Anterior cingulate cortex (tissue), 58 donors: ENCODE measurements at regions not wholly inside any gene's neighbourhood (a gene's known extent, or its start where the extent isn't known, plus 50 kb on each side); places are given as distances from the start of the nearest gene placed in this dataset.

Experiments used
- DNase-seq, 58 donors: peaks; one replicate each; lab custom pipeline; 2025; lab: John Stamatoyannopoulos, UW

DNA sequence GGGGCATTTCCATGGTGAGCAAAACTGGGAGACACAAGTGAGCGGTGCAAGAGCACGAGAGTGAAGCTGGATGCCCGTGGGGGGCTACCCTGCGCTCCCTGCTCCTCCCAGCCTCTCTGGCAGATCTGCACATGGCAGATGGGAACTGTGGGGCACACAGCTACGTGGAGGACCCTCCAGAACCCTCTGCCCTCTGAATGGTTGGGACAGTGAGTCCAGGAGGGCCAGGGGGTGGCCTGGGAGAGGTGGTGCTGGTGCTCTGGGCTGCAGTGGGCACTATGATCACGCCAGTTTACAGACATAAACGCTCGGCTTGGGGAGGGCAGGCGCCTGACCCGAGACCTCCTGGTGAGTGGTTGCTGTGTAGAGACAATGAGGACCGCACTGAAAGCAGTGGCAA is 205.9 kb downstream of the CTTN start:
- no peak for DNase-seq

DNA sequence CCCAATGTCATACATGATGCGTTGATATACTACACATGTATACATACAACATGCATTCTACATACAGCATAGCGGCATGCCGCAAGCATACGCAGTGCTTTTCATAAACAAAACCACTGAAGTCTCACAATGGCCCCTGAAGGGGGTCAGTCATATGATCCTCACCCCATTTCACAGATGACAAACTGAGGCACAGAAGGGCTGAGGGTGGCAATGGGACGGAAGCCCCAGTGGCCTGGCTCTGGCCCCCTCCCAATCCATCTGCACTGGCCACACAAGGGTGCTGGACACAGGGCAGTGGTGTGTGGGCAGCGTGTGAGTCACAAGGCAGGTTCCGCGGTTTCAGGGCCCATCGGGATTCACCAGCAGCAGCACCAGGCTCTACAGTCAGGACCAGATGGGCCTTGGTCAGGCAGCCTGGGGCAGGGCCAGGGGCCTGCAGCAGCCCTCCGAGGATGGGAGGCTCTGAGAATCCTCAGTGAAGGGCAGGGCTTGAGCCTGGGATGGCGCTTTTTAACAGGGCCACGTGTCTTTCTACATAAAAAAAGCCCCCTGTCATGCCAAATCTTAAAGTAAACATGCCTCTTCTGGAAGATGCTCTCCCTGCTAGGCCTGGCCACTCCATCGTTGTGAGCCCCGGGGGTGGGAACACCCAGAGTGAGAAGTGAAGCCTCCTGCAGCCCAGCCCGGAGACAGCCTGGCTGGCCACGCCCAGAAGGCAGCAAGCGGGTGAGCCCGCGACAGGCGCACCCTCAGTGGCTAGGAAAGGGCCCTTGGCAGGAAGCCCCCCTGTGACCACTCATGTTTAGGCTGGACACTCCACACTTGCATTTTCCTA is 206.5 kb downstream of the CTTN start:
- DNase-seq, result no peak

DNA sequence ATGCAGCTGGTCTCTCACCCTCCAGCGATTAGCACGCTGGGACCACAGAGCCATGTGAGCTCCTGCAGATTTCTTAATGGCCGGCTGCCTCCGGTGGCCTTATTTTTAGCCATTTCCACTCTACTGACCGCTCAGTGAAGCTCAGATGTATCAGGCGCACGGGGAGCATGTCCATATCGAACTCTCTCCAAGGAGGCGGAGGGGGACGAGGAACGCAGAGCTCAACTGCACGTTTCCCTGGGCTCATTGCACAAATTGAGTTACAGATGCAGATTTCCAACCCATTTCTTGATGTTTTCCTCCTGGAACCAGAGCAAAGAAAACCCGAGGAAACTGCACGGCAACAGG is 207.1 kb downstream of the CTTN start:
- DNase-seq, result no peak

DNA sequence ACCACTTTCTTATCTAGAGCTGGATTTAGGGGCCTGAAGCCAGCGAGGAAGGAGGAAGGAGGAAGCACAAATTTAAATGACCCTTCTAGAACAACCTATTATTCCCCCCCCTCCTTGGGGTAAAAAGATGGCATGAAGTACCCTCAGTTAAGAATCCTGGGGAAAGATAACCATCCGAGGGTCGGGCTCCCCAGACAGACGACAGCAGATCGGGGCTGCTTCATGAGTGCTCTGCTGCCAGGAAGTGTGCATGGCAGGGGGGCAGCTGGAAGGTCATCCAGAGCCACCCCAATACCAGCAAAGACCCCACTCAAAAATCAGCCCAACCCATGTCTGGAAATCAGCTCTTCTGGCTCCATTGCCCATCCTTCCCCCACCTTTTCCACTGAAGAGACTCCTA is 207.5 kb downstream of the CTTN start:
- DNase-seq, result no peak

DNA sequence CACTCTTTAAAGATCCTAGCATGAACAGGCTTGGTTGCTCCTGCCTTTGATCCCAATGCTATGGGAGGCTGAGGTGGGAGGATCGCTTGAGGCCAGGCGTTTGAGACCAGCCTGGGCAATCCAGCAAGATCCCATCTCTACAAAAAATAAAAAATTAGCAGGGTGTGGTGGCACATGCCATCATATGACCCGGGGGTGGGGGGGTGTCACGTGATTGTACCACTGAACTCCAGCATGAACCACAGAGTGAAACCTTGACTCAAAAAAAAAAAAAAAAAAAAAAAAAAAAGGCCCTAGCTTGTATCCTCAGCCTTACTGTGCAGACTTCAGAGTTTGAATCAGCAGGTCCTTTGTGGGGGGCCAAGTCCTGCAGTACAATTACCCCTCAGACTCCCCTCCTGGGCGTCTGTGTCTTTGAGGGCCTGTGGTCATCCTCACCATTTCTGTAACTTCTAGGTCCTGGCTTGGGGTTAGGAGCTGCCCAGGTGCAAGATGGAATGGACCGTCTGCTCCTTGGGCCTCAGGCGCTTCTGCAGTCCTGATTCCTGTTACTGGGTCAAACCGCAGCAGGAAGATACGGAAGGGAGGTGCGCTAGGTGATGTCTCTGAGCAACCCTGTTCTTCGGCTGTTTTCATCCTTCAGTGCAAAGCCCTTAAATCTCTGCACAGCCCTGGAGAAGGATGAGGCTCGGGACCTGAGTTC is 208.1 kb downstream of the CTTN start:
- no peak for DNase-seq

DNA sequence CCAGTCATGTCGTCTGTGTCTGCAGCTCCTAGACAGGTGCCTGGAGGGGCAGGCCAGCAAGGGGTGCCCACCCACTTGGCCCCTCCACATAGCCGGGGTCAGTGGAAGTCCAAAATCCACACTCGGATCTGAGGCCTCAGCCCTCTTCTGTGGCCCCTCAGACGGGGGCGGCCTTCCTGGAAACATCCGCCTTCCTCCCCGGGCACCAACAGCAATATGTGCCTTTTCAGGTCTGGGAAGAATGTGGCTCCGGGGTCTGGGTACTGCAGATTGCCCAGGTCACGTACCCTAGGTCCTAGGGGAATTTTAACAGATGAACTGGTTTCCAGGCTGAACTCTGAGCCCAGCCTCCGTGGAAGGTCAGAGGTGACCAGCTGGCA is 208.6 kb downstream of the CTTN start:
- no peak for DNase-seq

DNA sequence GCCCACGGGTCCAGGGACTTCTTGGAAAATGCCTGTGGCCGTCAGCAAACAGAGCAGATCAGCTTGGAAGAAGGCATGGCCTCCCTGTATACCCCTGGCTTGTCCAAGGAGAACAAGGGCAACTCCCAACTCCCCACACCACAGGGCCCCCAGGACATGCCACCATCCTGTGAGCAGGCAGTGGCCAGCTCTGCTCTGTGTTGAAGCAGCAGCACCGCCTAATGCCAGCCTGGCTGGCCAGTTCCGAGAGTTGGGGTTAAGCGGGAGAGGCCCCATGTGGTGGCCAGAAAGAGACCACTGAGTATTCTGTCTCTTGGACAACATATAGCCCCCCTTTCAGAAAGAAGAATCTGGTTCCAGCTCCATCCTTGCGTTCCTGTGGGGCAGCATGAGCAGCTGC is 209.2 kb downstream of the CTTN start:
- DNase-seq, result no peak

DNA sequence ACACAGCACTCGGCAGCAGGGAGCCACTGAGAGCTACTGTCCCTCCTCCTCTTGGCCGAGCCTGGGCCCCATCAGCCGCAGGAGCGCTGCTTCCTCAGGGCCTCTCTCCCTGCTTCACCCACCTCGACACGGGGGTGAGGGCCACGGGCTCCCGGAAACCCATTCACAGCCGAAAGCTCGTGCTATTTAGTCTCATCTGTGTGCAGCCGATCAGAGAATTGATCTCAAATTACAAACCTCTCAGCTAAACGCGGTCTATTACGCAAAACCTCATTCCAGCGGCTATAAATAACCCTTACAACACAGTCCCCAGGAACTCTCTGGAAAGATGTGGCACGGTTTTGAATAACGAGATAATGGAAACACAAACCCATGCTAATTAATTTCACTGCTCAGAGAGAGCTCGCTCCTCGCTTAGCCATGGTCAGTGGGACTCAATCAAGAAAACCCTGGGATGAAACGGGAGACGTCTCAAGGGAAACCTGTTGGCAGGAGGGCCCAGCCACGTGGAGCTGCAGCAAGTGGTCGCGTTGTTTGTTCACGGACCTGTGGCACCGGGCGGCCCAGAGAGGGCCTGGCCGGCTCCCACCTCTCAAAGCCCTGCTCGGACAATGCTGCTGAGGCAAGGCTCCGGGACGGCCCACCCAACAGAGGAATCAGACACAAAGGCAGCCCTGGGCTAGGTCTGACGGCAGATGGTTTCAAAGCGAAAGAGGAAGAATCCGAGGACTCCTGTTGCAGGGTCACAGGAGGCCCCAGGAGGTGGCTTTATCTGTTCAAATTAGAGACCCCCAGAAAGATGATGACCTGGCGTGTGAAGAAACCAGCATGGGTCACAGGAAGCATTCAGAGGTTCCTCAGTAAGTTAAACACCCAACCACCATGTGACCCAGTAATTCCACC is 210.5 kb downstream of the CTTN start:
- DNase-seq, result no peak

DNA sequence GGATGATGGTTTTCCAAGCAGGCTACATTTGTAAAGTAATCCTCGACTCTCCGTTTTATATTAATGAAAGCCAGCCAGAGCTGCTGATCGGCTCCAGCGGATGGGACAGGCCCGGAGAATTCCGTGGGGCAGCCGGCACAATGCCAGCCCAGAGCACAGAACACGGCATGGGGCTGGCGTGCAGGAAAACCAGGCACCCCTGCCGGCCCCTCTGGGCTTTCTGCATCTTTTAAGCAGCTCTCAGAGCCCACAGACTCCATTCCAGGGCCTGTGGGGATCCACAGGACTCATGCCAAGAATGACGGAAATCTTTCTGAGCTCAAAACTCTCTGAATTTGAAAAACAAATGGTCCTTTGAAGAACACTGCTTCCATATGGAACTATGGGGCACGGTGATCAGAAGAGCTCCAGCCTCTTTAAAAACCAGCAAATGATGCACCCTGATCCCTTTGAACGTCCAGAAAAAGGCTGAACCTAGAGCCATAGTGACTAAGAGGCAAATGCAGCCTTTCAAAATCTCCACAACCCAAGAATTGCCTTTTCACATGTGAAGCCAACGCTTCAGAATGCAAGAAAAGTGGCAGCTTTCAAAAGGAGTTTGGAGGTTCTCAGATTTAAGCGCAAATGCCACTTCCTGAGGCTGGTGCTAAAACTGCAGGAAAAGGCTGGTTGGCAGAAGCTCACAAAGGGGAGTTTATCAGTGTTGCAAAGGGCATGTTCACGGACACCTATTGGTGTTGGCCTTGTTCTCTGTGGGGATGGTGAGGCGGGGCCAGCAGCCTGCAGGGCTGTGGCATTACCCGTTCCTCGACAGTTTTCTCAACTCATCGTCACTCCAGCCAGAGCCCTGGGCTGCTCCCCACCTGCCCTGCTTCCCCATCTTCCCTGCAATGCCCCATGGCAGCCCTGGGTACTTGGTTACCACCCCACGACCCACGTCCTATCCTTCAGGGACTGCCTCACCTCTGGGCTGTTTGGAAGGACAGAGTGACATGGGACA is 212.5 kb downstream of the CTTN start:
- DNase-seq, result peak in 3 of 58 donors; percentile 20 to 24 (median 24)

DNA sequence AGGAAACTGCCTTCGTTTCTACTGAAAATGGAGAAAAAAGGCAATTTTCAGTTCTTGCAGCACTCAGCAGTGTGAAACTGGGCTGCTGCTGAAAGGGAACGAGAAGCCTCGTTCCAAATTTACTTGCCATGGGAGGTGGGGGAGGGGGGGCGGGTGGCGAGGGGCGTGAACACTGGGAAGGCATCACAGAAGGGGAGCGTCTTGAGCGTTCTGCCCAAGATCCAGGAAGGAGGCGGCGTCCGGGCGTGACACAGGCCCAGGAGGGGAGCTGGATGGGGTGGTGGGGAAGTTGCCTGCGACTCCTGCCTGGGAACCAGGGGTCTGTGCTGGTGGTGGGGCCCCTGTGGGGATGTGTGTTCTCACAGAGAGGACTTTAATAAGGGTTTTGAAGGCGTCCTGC is 213.5 kb downstream of the CTTN start:
- no peak for DNase-seq

DNA sequence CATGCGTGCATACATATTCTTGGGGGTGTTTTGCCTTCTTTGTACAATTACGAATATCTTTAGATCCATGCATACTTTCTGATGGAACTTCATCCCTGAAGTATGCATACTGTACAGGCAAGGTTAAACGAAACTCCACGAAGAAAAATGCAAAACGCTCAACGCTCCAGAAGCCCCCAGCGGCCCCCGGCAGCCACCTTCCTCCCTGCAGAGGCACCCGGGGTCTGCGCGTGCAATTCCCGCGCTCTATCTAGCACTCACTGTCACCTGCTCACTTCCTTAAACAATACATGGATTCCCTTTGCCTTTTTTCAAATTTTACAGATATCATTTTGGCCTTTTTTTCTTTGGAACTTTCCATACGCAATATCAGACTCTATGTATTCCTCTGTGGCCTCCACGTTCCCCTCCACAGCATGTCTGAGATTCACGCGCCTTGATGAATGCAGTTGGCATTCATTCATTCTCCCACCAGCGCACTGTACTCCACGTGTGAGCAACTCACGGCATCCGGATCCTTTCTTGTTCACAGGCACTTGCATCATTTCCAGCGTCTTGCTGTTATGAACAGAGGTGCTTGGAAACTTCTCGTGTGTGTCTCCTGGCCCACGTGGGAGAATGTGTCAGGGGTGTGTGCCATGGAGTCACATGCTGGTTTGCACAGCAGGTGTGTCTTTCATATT is 214.3 kb downstream of the CTTN start:
- no peak for DNase-seq

DNA sequence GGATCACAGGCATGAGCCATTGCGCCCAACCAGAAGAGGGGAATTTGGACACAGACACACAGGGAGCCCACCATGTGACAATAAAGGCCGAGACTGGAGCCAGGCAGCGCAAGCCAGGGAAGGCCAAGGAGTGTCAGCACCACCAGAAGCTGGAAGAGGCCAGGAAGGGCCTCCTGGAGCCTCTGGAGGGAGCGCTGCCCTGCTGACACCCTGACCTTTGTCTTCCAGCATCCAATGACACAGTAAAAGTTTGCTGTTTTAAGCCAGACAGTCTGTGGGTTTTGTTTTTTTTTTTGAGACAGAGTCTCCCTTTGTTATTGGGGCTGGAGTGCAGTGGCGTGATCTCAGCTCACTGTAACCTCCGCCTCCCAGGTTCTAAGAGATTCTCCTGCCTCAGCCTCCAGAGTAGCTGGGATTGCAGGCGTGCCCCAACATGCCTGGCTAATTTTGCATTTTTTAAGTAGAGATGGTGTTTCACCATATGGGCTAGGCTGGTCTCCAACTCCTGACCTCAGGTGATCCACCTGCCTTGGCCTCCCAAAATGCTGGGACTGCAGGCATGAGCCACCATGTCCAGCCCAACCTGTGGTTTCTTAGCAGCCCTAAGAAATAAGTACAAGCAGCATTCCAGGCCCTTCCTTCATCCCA is 215.8 kb downstream of the CTTN start:
- DNase-seq, result no peak

DNA sequence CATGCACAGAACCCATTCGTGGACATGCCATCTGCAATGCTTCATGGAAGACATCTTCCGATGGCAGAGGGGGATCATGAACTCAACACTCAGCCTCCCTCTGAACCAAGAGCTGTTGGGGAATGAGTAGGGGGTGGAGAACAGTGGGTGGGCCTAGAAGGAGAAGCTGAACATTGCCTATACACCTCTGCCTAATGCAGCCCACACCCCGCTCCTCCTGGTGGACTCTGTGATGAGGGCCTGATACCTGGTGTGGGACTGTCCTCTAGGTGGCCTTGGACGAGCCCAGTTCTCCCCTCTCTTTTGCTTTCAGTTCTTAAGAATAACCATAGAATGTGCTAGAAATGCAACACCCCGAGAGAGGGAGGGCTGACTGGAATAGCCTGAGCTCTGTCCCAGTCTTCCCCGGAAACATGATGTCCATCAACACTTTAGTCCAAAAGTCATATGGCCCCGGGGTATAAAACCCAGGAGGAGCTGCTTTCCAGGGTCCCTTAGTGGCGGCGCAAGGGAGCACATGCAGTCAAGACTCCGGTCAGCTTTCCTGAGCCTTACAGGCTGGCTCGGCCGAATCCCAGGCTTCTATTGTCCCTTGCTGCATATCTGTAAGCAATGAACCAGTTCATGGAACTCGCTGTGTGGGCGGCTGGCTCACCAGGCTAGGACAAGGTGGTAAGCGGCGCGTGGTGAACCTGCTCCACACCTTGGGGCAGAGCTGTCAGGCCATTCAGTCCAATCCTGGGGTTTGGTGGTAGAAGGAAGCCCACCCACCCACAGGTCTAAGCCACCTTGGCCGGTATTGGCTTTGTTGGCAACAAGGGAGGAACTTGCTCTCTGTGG is 216.9 kb downstream of the CTTN start:
- DNase-seq, result no peak

DNA sequence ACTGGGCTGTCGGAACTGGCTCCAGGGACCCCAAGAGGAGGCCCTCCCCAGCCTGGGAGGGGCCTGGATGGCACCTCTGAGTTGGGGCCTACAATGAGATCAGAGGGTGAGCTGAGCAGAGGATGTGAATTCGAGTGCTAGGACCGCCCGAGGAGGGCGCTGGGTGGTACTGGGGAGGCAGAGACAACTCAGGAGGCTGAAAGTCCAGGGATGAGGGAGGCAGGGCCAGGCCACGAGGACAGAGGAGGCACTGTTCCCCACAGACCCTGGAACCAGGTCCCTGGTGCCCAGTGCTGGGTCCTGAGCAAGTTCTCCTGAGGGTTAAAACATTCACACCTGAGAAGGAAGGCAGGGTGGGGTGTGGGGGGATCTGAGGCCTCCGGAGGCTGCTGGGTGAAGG is 218.0 kb downstream of the CTTN start:
- no peak for DNase-seq

DNA sequence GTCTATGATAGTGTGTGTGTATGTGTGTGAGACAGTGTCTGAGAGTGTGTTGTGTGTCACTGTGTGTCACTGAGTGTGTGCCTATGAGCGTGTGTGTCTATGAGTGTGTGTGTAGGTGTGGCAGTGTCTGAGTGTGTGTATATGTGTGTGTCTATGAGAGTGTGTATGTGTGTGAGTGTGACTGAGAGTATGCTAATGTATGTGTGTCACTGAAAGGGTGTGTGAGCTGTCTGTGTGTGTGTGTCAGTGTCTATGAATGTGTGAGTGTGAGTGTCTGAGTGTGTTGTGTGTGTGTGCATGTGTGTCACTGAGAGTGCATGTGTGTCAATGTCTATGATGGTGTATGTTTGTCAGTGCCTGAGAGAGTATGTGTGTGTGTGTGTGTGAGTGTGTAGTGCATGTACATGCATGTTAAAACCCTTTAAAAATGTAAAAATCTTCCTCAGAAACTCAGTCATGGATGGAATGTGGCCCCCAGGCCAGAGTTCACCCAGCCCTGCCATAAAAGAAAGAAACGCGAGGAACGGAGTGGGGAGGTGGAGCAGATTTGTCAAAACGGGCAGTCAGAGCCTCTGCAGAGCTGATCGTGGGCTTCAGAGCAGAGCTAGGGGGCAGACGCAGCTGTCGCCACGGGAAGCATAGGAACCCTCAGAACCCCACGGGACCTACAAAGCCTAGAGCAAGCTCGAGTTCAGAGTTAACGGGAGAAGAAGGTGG is 218.8 kb downstream of the CTTN start:
- no peak for DNase-seq

DNA sequence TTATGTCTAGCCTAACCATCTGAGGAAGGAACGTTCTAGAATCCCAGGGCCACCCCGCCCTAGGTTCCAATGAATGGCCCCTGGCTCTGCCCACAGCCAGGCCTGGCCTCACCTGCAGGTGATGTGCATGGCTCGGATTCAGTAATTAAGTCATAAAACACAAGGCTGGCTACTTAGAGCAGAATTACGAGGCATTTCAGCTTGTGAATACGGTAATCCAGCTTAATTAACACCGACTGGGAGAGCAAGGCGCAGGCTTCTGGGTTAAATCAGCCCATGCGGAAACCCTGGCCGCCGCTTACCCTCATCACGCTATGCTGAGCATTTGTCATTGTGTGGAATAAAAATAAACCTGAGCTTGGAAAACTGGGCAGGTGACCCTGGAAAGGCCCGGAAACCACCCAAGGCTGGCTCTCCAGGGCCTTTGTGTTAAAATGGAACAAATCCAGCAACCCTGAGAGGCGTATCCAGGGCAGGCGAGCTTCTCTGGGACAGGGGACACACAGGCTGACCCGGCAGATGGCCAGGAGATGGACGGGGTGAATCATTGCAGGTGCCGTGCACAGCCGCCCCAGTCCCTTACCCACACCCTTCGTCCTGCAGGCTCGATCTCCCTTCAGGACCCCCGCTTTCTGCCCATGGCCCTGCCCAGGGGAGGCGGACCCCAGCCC is 220.2 kb downstream of the CTTN start:
- no peak for DNase-seq

DNA sequence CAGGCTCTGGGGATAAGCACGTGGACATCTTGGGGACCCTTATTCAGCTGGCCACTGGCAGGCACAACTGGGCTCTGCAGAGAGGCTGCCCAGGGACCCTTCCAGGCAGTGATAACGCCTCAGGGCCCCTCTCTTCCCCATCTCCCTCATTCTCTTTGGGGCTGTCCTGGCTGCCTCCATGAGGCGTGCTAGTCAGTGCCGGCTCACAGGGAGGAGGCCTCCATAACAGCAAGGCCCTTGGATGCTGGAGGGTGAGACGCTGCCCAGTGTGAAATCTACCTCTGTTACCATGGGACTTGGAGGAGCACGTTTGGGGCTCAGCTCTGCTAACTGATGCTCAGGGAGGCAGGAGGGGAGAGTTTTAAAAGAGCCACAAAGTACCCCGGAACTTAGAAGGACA is 221.3 kb downstream of the CTTN start:
- DNase-seq, result no peak
